Activated CD8-positive, alpha-beta memory T cell treated with anti-CD3 and anti-CD28 coated beads, Interleukin-2, amount 50 U/mL, for 4 hours (primary cell): ENCODE measurements at regions not wholly inside any gene's neighbourhood (a gene's known extent, or its start where the extent isn't known, plus 50 kb on each side); places are given as distances from the start of the nearest gene placed in this dataset.
A peak's percentile ranks its signal among the peaks of the same experiment; 100 is the strongest.
"Not testable (repeated sequence)": the region's sequence is repeated elsewhere in the genome, so short reads cannot be mapped to it uniquely, and the experiment has no call there.

Experiments used
- DNase-seq: peaks from one replicate; pipeline ENCODE4 v3.0.0-alpha.2; 2020

DNA sequence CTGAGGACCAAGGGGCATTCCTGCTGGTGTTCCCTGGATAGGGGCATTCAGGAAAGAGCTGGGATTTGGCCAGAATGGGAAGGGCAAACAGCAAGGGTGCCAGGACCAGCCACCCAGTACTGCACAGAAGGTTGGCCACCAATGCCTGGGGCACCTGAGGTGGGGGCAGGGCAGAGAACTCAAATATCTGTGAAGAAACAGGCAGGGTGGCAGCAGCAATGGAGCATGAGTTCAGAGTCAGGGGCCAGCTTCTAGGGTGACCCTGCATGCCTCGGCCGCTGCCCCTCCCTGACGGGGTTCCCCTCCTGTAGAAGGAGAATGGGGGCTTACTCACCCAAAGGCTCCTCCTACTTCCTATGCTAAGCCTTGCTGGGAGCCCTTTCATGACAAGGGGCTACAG lies 79.3 kb upstream of the SHANK2 start:
- DNase-seq = no peak

GRCh38 chr11:71330996-71331395 lies 78.6 kb upstream of the SHANK2 start:
- no peak for DNase-seq

- no peak for DNase-seq
These were observed 78.0 kb upstream of the SHANK2 start for GRCh38 chr11:71330349-71330748.

DNA sequence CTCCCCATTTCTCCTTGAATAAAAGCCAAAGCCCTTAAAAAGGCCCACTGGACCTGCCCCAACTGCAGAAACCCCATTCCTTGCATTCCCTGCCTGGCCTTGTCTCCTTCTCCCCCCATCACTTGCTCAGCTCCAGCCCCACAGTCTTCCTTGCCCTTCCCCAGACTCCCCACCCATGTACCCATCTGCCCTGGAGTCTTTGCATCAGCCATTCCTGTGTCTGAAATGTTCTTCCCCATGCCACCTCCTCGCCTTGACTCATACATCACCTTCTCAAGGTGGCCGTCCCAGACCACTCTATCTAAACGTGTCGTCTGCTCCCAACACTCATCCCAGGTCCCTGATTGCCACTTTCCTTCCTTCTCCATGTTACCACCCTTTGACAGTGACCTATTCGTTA lies 77.4 kb upstream of the SHANK2 start:
- no peak for DNase-seq

DNA sequence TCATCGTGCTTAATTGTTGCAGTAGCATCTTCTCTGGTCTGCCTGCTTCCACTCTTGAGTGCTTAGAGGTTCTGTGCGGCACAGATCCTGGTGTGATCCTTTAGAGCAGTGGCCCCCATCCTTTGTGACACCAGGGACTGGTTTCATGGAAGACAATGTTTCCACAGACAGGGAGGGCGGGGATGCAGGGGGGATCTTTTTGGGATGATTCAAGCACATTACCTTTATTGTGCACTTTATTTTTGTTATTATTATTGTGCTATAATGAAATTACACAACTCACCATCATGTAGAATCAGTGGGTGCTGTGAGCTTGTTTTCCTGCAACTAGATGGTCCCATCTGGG lies 76.8 kb upstream of the SHANK2 start:
- DNase-seq = no peak

GRCh38 chr11:71327156-71328085 lies 75.0 kb upstream of the SHANK2 start:
- no peak for DNase-seq

GRCh38 chr11:71326328-71326940 lies 74.1 kb upstream of the SHANK2 start:
- DNase-seq = no peak

GRCh38 chr11:71325418-71326327 lies 73.3 kb upstream of the SHANK2 start:
- no peak for DNase-seq

- DNase-seq = no peak
These were observed 72.5 kb upstream of the SHANK2 start for GRCh38 chr11:71324788-71325417.

DNA sequence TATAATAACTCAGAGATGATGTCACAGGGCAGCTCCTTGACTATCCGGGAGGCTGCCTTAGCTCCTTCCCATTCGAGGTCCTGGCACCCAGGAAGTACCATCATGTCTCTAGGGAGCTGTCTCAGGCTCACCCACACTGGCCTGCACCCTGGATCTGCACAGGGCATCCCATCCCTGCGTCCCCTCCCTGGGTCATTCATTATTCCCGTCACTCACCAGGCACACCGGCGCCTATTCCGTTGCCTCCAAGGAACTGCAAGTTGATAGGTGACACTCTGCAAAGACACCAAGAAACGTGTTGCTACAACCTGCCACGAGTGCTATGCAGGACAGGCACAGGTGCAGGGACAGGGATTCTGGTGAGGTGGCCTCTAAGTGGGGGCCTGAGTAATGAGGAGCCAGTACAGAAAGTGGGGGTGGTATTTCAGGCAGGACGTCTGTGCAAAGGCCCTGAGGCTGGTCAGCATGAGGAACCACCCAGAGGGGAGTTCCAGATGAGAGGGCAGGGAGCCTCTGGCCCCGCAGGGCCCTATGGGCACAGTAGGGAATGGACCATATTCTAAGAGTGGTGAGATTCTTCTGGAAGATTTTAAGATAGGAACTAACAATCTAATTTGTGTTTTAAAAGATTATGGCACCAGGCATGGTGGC lies 71.6 kb upstream of the SHANK2 start:
- DNase-seq = no peak

- no peak for DNase-seq
These were observed 70.6 kb upstream of the SHANK2 start for GRCh38 chr11:71322861-71323582.

GRCh38 chr11:71322192-71322735 lies 69.9 kb upstream of the SHANK2 start:
- DNase-seq = peak; percentile 2

DNA sequence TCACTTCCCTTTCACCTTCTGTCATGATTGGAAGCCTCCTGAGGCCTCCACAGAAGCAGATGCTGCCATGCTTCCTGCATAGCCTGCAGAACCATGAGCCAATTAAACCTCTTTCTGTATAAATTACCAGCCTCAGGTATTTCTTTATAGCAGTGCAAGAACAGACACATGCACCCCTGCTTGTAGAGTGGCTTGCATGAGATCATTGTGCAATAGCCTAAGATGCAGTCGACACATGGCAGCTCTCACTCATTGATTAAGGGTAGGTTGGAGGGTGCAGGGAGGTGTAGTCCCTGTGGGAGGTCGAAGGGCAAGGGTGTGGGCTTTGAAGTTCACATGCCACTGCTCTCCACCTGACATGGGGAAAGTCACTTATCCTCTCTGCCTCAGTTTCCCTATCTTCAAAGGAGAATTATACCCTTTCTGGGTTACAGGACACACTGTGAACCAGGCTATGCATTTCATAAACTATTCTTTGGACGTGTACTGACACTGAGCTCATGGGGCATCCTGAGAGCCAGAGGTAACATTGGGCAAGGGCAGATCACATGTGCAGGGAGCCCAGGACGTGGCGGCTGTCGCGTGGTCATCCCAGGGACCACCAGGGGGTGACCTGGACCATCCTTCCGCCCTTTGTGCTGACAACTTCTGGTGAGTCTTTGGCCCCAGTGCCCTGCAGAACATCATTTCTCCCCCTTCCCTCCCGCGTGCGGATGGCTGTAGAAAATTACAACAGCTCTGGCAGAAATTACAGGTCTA lies 69.2 kb upstream of the SHANK2 start:
- DNase-seq = peak; percentile 3

GRCh38 chr11:71316701-71317100 lies 64.3 kb upstream of the SHANK2 start:
- no peak for DNase-seq

DNA sequence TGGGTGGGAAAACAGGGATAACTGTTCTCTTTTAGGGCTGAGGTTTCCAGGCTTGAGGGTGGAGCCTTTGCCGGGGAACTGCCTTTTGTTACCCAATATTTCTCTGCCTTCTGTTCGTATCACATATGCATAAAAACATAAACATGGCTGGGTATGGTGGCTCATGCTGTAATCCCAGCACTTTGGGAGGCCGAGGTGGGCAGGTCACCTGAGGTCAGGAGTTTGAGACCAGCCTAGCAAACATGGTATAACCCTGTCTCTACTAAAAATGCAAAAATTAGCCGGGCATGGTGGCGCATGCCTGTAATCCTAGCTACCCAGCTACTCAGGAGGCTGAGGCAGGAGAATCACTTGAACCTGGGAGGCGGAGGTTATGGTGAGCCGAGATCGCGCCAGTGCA lies 60.2 kb upstream of the SHANK2 start:
- not testable (repeated sequence) for DNase-seq

DNA sequence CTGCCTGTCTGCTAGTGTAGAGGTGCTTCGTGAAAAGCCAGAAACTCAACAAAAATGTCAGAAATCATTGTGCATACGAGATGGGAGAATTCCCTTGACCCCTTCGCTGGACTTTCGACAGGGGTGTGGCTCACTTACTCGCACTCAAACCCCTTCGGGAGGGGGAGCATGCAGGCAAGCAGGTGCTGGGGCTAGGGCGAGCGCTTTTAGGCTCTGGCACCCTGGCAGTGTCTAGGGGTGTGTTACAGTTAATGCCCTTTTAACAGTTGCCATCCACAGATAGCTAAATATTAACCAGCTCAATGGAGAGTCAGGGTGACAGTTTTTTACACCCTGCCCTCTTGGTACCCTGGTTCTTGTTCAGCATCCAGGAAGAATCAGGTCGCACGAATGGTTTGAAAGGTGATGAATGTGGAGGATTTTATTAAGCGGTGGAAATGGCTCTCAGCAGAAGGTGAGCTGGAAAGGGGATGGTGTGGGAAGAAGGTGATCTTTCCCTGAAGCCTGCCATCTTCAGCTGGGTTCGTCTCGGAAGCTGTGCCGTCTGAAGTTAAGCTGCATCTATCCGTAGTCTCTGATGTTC lies 59.6 kb upstream of the SHANK2 start:
- DNase-seq = no peak

DNA sequence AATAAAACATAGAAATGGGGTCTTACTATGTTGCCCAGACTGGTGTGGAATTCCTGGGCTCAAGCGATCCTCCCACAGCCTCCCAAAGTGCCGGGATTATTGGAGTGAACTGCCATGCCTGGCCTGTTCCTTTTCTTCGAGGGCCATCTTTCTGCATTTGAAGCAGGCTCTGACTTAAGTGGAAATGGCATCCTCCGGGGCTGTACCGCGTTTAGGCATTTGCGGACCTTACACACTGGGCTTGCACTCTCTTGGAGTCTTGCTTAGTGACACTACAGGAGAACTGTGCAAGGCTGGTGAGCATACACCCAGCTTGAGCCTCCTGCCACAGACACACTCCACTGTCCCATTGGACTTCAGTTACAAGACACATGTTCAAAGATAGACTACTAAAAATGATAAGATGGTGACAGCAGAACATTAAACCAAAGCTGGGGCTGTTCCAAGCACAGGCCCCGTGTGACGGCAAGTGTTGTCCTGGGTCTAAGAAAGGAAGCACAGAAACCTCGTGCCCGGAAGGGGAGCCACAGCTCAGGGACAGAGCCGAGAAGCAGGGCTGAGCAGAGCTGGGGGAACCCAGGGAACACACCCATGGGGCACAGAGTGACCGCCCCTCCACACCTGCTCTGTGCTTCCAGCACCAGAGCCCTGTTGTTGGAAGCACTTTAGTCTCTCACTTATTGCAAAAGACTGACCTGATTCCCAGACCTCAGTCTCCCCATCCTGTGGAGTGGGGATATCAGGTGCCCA lies 59.0 kb upstream of the SHANK2 start:
- DNase-seq = no peak

- no peak for DNase-seq
These were observed 57.8 kb upstream of the SHANK2 start for GRCh38 chr11:71310184-71310583.

DNA sequence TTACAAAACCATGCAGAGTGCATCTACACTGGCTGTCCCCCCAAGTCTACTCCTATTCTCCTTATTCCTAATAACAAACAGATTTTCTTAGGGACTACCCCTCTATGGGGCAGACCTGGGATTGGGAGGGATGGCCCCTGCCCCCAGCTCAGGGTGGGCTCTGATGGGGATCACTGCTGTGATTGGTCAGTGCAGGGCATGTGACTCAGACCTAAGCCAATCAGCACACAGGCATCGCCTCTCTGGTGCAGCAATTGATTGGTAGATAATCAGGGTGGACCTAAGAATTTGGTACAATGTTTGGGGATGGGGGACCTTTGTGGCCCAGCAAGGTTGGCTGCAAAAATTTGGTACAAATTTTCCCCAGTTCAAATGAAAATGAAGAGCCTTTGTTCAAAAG lies 57.2 kb upstream of the SHANK2 start:
- no peak for DNase-seq

GRCh38 chr11:71309181-71309580 lies 56.8 kb upstream of the SHANK2 start:
- no peak for DNase-seq
